GM21786 (cell line): ENCODE measurements at regions not wholly inside any gene's neighbourhood (a gene's known extent, or its start where the extent isn't known, plus 50 kb on each side); places are given as distances from the start of the nearest gene placed in this dataset.

Source experiments
- ATAC-seq: cut with Tn5 transposase; IDR thresholded peaks from one replicate; pipeline ENCODE4 v1.9.1; 2021; ENCODE audit not compliant: unreplicated experiment

GRCh38 chr12:115763376-115763775 lies 514.1 kb downstream of the MED13L start:
- no peak for ATAC-seq

GRCh38 chr12:115762936-115763335 lies 514.6 kb downstream of the MED13L start:
- no peak for ATAC-seq

GRCh38 chr12:115761784-115762183 lies 515.7 kb downstream of the MED13L start:
- ATAC-seq, result no peak

GRCh38 chr12:115760231-115760630 lies 517.3 kb downstream of the MED13L start:
- ATAC-seq, result no peak

- no peak for ATAC-seq
Observed at GRCh38 chr12:115758877-115759620, 518.4 kb downstream of the MED13L start.

GRCh38 chr12:115758183-115758582 lies 519.3 kb downstream of the MED13L start:
- no peak for ATAC-seq

GRCh38 chr12:115756804-115757203 lies 520.7 kb downstream of the MED13L start:
- ATAC-seq, result no peak

- ATAC-seq, result no peak
Observed at GRCh38 chr12:115756271-115756670, 521.2 kb downstream of the MED13L start.

GRCh38 chr12:115755725-115756085 lies 521.8 kb downstream of the MED13L start:
- ATAC-seq, result no peak

- no peak for ATAC-seq
Observed at GRCh38 chr12:115755061-115755724, 522.3 kb downstream of the MED13L start.

GRCh38 chr12:115752913-115753726 lies 524.4 kb downstream of the MED13L start:
- no peak for ATAC-seq

- ATAC-seq, result no peak
Observed at GRCh38 chr12:115752156-115752555, 525.3 kb downstream of the MED13L start.

GRCh38 chr12:115750340-115750739 lies 527.2 kb downstream of the MED13L start:
- no peak for ATAC-seq

GRCh38 chr12:115749071-115749841 lies 528.2 kb downstream of the MED13L start:
- ATAC-seq, result no peak

GRCh38 chr12:115740586-115741155 lies 536.8 kb downstream of the MED13L start:
- no peak for ATAC-seq

- no peak for ATAC-seq
Observed at GRCh38 chr12:115737895-115738294, 539.6 kb downstream of the MED13L start.

GRCh38 chr12:115736360-115736759 lies 541.1 kb downstream of the MED13L start:
- ATAC-seq, result no peak

GRCh38 chr12:115730975-115731541 lies 546.4 kb downstream of the MED13L start:
- ATAC-seq, result no peak

GRCh38 chr12:115726691-115727090 lies 550.8 kb downstream of the MED13L start:
- ATAC-seq, result no peak

- no peak for ATAC-seq
Observed at GRCh38 chr12:115722181-115722580, 555.3 kb downstream of the MED13L start.
